ENCODE measurements at regions not wholly inside any gene's neighbourhood (a gene's known extent, or its start where the extent isn't known, plus 50 kb on each side); places are given as distances from the start of the nearest gene placed in this dataset.

DNA sequence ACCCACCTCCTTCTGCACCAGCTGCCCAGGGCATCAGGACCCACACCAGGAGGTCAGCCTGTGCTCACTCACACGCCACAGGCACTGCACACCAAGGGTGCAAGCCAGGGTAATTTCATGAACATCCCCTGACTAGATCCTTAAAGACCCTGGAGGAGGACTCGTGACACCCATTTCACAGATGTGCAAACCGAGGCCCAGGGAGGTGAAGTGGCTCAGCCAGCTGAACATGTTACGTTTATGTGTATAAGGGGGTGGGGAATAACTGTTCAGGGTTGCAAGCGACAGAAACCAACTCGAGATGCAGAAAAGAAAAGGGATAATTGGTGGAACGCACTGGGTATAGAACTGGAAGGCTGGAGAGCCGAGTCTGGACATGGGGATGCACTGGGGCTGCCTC is 138.1 kb upstream of the FOXF1 start:
- ChIA-PET POLR2A (ENCODE audit: low non-redundant PET) (no interaction called here), CTCF (interaction anchor here (0.6 kb wide), 1 partner anchor 19 kb away, joined by 5 read pairs; no protein-coding TSS in a partner anchor)
- H3K27ac ChIP-seq = no peak overlapping the region
- TF ChIP-seq, protein P1, sequence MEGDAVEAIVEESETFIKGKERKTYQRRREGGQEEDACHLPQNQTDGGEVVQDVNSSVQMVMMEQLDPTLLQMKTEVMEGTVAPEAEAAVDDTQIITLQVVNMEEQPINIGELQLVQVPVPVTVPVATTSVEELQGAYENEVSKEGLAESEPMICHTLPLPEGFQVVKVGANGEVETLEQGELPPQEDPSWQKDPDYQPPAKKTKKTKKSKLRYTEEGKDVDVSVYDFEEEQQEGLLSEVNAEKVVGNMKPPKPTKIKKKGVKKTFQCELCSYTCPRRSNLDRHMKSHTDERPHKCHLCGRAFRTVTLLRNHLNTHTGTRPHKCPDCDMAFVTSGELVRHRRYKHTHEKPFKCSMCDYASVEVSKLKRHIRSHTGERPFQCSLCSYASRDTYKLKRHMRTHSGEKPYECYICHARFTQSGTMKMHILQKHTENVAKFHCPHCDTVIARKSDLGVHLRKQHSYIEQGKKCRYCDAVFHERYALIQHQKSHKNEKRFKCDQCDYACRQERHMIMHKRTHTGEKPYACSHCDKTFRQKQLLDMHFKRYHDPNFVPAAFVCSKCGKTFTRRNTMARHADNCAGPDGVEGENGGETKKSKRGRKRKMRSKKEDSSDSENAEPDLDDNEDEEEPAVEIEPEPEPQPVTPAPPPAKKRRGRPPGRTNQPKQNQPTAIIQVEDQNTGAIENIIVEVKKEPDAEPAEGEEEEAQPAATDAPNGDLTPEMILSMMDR (conservative IDR thresholded peaks at IDR 0.05; ENCODE audit: low read depth) = no peak
- no peak for DNase-seq (ENCODE audit: low spot score)

DNA sequence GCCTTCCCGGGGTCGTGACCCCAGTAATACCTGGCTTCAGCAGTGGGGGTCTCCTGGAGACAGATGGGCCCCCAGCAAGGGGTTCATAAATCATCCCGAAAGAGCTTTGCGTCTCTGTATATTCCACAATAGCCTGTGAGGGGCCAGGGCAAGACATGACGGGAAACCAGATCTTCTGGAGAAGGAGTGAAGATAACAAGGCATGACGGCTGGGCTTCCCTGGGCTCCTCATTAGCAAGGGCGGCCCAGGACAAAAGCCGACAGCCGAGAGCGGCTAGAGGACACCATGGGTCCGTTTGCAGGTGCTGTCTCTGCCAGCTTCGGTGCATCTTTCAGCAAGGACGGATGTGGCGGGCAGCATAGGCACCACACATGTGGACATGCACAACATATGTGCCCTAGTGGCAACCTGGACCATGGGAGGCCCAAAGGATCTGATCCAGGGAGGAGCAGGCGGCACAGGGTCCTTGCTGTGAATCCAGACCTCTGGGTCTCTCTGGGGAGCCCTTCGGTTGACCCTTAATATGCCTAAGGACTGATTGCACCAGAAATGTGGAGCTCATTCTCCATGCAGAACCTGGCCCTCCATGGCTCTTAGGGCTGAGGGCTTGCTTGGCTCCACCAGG is 136.9 kb upstream of the FOXF1 start:
- ChIA-PET CTCF (no interaction called here), POLR2A (ENCODE audit: low non-redundant PET) (no interaction called here)
- TF ChIP-seq, protein P1 (conservative IDR thresholded peaks at IDR 0.05; ENCODE audit: low read depth) = no peak
- DNase-seq (ENCODE audit: low spot score) = no peak
- no peak overlapping the region for H3K27ac ChIP-seq

DNA sequence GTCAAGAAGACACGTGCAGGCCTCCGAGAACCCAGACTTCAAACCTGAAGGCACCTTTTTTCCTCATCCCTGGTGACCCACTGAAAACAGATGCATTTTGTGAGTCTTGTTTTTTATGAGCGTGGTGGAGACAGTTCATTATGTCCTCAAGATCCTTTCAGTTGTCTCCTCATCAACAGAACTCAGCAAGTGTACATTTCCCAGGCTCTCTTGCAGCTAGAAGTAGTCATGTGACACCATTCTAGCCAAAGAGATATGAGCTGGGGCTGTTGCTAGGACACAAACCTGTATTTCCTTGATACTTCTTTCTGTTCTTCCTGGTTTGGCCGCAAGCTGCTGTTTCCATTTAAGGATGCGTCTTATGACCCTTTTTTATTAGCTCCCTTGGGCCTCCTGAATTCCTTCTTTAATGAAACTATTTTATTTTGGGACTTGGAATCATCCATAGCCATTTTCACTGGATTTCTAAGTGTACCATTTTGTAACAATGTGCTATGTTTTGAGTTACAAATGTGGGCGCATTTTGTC is 135.7 kb upstream of the FOXF1 start:
- ChIA-PET CTCF (no interaction called here), POLR2A (ENCODE audit: low non-redundant PET) (no interaction called here)
- H3K27ac ChIP-seq = no peak overlapping the region
- DNase-seq (ENCODE audit: low spot score) = no peak
- TF ChIP-seq, protein P1 (conservative IDR thresholded peaks at IDR 0.05; ENCODE audit: low read depth) = no peak

DNA sequence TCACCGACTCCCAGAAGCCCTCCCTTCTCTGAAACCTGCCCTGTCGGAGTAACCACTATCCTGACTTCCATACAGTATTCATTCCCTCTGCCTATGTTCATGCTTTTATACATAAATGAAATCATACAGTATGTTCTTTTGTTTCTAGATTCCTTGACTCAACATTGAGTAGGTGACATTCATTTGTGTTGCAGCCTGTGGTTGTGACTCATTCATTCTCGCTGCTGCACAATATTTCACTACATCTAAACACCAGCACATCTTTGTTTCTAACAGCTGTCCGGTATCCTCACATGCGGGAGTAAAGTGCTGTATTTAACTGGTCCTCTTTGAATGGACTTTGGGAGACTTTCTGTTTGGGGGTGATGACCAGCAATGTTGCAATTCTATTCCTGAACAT is 135.0 kb upstream of the FOXF1 start:
- H3K27ac ChIP-seq = no peak overlapping the region
- peak; percentile 26 for DNase-seq (ENCODE audit: low spot score)
- POLR2A ChIA-PET (ENCODE audit: low non-redundant PET) = no interaction called here
- TF ChIP-seq, protein P1 (conservative IDR thresholded peaks at IDR 0.05; ENCODE audit: low read depth) = no peak
- CTCF ChIA-PET = no interaction called here

DNA sequence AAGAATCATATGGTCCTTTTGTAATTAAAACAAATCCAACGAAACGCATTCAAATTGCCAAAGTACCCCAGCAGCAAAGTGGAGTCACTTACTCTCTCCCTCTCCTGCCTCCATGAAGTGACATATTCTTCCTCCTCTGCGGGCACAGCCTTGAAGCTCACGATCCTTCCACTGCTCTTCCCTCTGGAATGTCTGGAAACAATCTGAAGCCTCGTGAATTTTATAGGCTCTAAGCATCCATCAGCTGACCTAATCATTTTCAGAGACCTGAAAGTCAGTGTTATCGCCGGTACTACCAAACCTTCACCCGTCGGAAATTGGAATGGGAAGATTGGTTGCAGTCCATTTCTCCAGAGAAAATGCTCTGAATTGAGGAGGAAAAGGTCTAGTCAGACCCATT is 134.5 kb upstream of the FOXF1 start:
- DNase-seq (ENCODE audit: low spot score) = no peak
- H3K27ac ChIP-seq = no peak overlapping the region
- TF ChIP-seq, protein P1 (conservative IDR thresholded peaks at IDR 0.05; ENCODE audit: low read depth) = no peak
- ChIA-PET CTCF (interaction anchor here (0.5 kb wide), 1 partner anchor 179 kb away, joined by 4 read pairs; no protein-coding TSS in a partner anchor), POLR2A (ENCODE audit: low non-redundant PET) (no interaction called here)

DNA sequence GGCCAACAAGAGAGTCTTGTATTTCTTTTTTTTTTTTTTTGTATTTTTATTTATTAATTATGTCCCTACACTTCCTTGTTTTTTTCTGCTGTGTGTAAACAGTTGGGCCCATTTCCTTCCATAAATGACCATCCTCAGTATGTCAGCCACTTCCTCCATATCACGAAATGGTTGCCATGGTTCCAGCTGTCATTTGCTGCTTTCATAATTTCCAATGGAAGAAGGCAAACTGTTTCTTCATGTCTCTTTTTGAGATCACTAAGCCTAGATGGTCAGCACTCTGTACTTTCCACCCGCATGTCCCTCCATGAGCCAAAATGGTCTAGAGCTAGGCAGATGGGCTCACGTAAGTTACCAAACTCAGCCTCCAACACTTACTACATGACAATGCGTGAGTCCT is 133.5 kb upstream of the FOXF1 start:
- POLR2A ChIA-PET (ENCODE audit: low non-redundant PET) = no interaction called here
- H3K27ac ChIP-seq = no peak overlapping the region
- TF ChIP-seq, protein P1 (conservative IDR thresholded peaks at IDR 0.05; ENCODE audit: low read depth) = no peak
- no peak for DNase-seq (ENCODE audit: low spot score)
- CTCF ChIA-PET = interaction anchor here (0.6 kb wide), 1 partner anchor 36 kb away, joined by 3 read pairs; no protein-coding TSS in a partner anchor
